ENCODE measurements at regions not wholly inside any gene's neighbourhood (a gene's known extent, or its start where the extent isn't known, plus 50 kb on each side); places are given as distances from the start of the nearest gene placed in this dataset.

- H3K4me3 ChIP-seq (ENCODE audit: low read length) = no peak overlapping the region
- no peaks in the 10 kb centered on the region for H3K27me3 Mint-ChIP-seq
- no peaks in the 10 kb centered on the region for H3K4me1 ChIP-seq (ENCODE audit: control insufficient read depth in 2 of 2, insufficient read depth in 2 of 2, low read length in 2 of 2)
- ChIA-PET POLR2A (interaction anchor here (1.2 kb wide), 1 partner anchor 8 kb away, joined by 3 read pairs; no protein-coding TSS in a partner anchor), CTCF (no interaction called here)
- intact Hi-C loops (cut with micrococcal nuclease) = no loop called here
- H3K4me3 Mint-ChIP-seq = no peak overlapping the region
- H3K27me3 ChIP-seq (ENCODE audit: control insufficient read depth in 2 of 2, insufficient read depth in 2 of 2, low read length in 2 of 2) = no peaks in the 10 kb centered on the region
- H3K36me3 ChIP-seq (ENCODE audit: control insufficient read depth in 2 of 3, insufficient read depth in 3 of 3, low read length in 3 of 3) = peaks cover 0 to 4% (median 0%) of the 10 kb centered on the region in 3 experiments
- no peak overlapping the region for H3K27ac ChIP-seq (ENCODE audit: low read depth, low read length)
- H3K9me3 Mint-ChIP-seq = peaks cover 4 to 26% (median 8%) of the 10 kb centered on the region in 11 donors
- H3K9me3 ChIP-seq (ENCODE audit: control insufficient read depth in 2 of 3, low read length in 3 of 3) = no peaks in the 10 kb centered on the region
- H3K4me1 Mint-ChIP-seq = peaks cover 3 to 47% (median 30%) of the 10 kb centered on the region in 7 donors
- H3K36me3 Mint-ChIP-seq = peaks cover 20 to 62% (median 37%) of the 10 kb centered on the region in 5 donors
- H3K27ac Mint-ChIP-seq = no peak overlapping the region
- ATAC-seq (no peak), DNase-seq (no peak)
These were observed 182.7 kb upstream of the ARG1 start for GRCh38 chr6:131390322-131390721.

- no peaks in the 10 kb centered on the region for H3K27me3 Mint-ChIP-seq
- H3K4me3 Mint-ChIP-seq = no peak overlapping the region
- DNase-seq = no peak
- peaks cover 0 to 26% (median 9%) of the 10 kb centered on the region in 11 donors for H3K9me3 Mint-ChIP-seq
- POLR2A ChIA-PET = no interaction called here
- peaks cover 3 to 43% (median 30%) of the 10 kb centered on the region in 7 donors for H3K4me1 Mint-ChIP-seq
- intact Hi-C loops (cut with micrococcal nuclease) = no loop called here
- H3K27me3 ChIP-seq (ENCODE audit: control insufficient read depth in 2 of 2, insufficient read depth in 2 of 2, low read length in 2 of 2) = no peaks in the 10 kb centered on the region
- no peaks in the 10 kb centered on the region for H3K9me3 ChIP-seq (ENCODE audit: control insufficient read depth in 2 of 3, low read length in 3 of 3)
- H3K36me3 ChIP-seq (ENCODE audit: control insufficient read depth in 2 of 3, insufficient read depth in 3 of 3, low read length in 3 of 3) = peaks cover 0 to 4% (median 0%) of the 10 kb centered on the region in 3 experiments
- ATAC-seq = no peak
- peak overlapping the region in 1 of 9 donors; percentile 7 for H3K27ac Mint-ChIP-seq
- H3K4me1 ChIP-seq (ENCODE audit: control insufficient read depth in 2 of 2, insufficient read depth in 2 of 2, low read length in 2 of 2) = no peaks in the 10 kb centered on the region
- H3K4me3 ChIP-seq (ENCODE audit: low read length) = no peak overlapping the region
- CTCF ChIA-PET = no interaction called here
- H3K36me3 Mint-ChIP-seq = peaks cover 17 to 63% (median 35%) of the 10 kb centered on the region in 5 donors
- no peak overlapping the region for H3K27ac ChIP-seq (ENCODE audit: low read depth, low read length)
These were observed 181.9 kb upstream of the ARG1 start for GRCh38 chr6:131391116-131391515.

- Mint-ChIP-seq H3K4me1 (peaks cover 3 to 43% (median 28%) of the 10 kb centered on the region in 7 donors), H3K4me3 (no peak overlapping the region), H3K27ac (peak overlapping the region in 2 of 9 donors; percentile 29 to 34), H3K9me3 (peaks cover 0 to 26% (median 9%) of the 10 kb centered on the region in 11 donors), H3K36me3 (peaks cover 16 to 52% (median 31%) of the 10 kb centered on the region in 5 donors), H3K27me3 (no peaks in the 10 kb centered on the region)
- H3K36me3 ChIP-seq (ENCODE audit: control insufficient read depth in 2 of 3, insufficient read depth in 3 of 3, low read length in 3 of 3) = no peaks in the 10 kb centered on the region
- no peaks in the 10 kb centered on the region for H3K9me3 ChIP-seq (ENCODE audit: control insufficient read depth in 2 of 3, low read length in 3 of 3)
- no peaks in the 10 kb centered on the region for H3K4me1 ChIP-seq (ENCODE audit: control insufficient read depth in 2 of 2, insufficient read depth in 2 of 2, low read length in 2 of 2)
- ATAC-seq (no peak), DNase-seq (no peak)
- ChIA-PET CTCF (no interaction called here), POLR2A (no interaction called here)
- no peaks in the 10 kb centered on the region for H3K27me3 ChIP-seq (ENCODE audit: control insufficient read depth in 2 of 2, insufficient read depth in 2 of 2, low read length in 2 of 2)
- no peak overlapping the region for H3K4me3 ChIP-seq (ENCODE audit: low read length)
- intact Hi-C loops (cut with micrococcal nuclease) = no loop called here
- H3K27ac ChIP-seq (ENCODE audit: low read depth, low read length) = no peak overlapping the region
These were observed 179.6 kb upstream of the ARG1 start for GRCh38 chr6:131393433-131393832.

- Histone ChIP-seq H3K27ac (ENCODE audit: low read depth, low read length) (no peak overlapping the region), H3K4me1 (ENCODE audit: control insufficient read depth in 2 of 2, insufficient read depth in 2 of 2, low read length in 2 of 2) (no peaks in the 10 kb centered on the region), H3K27me3 (ENCODE audit: control insufficient read depth in 2 of 2, insufficient read depth in 2 of 2, low read length in 2 of 2) (no peaks in the 10 kb centered on the region), H3K36me3 (ENCODE audit: control insufficient read depth in 2 of 3, insufficient read depth in 3 of 3, low read length in 3 of 3) (no peaks in the 10 kb centered on the region), H3K9me3 (ENCODE audit: control insufficient read depth in 2 of 3, low read length in 3 of 3) (no peaks in the 10 kb centered on the region), H3K4me3 (ENCODE audit: low read length) (no peak overlapping the region)
- H3K36me3 Mint-ChIP-seq = peaks cover 12 to 52% (median 35%) of the 10 kb centered on the region in 5 donors
- H3K27me3 Mint-ChIP-seq = no peaks in the 10 kb centered on the region
- POLR2A ChIA-PET = interaction anchor here (0.5 kb wide), 1 partner anchor 60 kb away, joined by 5 read pairs; no protein-coding TSS in a partner anchor
- no peak for ATAC-seq
- no peak for DNase-seq
- H3K4me1 Mint-ChIP-seq = peaks cover 3 to 36% (median 20%) of the 10 kb centered on the region in 7 donors
- intact Hi-C loops (cut with micrococcal nuclease) = no loop called here
- H3K27ac Mint-ChIP-seq = no peak overlapping the region
- CTCF ChIA-PET = interaction anchor here (0.6 kb wide), 1 partner anchor 15 kb away, joined by 3 read pairs; no protein-coding TSS in a partner anchor
- peaks cover 0 to 26% (median 9%) of the 10 kb centered on the region in 11 donors for H3K9me3 Mint-ChIP-seq
- no peak overlapping the region for H3K4me3 Mint-ChIP-seq
These were observed 178.1 kb upstream of the ARG1 start for GRCh38 chr6:131394768-131395432.

GRCh38 chr6:131398176-131398575, 174.8 kb upstream of the ARG1 start:
- no peak overlapping the region for H3K4me3 ChIP-seq (ENCODE audit: low read length)
- Mint-ChIP-seq H3K9me3 (peaks cover 2 to 41% (median 11%) of the 10 kb centered on the region in 11 donors), H3K36me3 (peaks cover 19 to 57% (median 43%) of the 10 kb centered on the region in 5 donors), H3K27ac (no peak overlapping the region), H3K4me3 (no peak overlapping the region), H3K27me3 (no peaks in the 10 kb centered on the region), H3K4me1 (peaks cover 0 to 29% (median 8%) of the 10 kb centered on the region in 7 donors)
- ATAC-seq (no peak), DNase-seq (no peak)
- H3K4me1 ChIP-seq (ENCODE audit: control insufficient read depth in 2 of 2, insufficient read depth in 2 of 2, low read length in 2 of 2) = no peaks in the 10 kb centered on the region
- H3K9me3 ChIP-seq (ENCODE audit: control insufficient read depth in 2 of 3, low read length in 3 of 3) = no peaks in the 10 kb centered on the region
- POLR2A ChIA-PET = interaction anchor here (0.6 to 0.9 kb wide), 3 partner anchors 9 to 127 kb away, joined by 3 to 5 read pairs (median 3); no protein-coding TSS in a partner anchor
- intact Hi-C loops (cut with micrococcal nuclease) = no loop called here
- H3K36me3 ChIP-seq (ENCODE audit: control insufficient read depth in 2 of 3, insufficient read depth in 3 of 3, low read length in 3 of 3) = no peaks in the 10 kb centered on the region
- H3K27ac ChIP-seq (ENCODE audit: low read depth, low read length) = no peak overlapping the region
- H3K27me3 ChIP-seq (ENCODE audit: control insufficient read depth in 2 of 2, insufficient read depth in 2 of 2, low read length in 2 of 2) = no peaks in the 10 kb centered on the region
- CTCF ChIA-PET = interaction anchor here (1.6 kb wide), 1 partner anchor 9 kb away, joined by 3 read pairs; no protein-coding TSS in a partner anchor

- Mint-ChIP-seq H3K36me3 (peaks cover 19 to 56% (median 38%) of the 10 kb centered on the region in 5 donors), H3K9me3 (peaks cover 0 to 41% (median 8%) of the 10 kb centered on the region in 11 donors), H3K27me3 (no peaks in the 10 kb centered on the region), H3K4me3 (no peak overlapping the region), H3K4me1 (peaks cover 0 to 25% (median 0%) of the 10 kb centered on the region in 7 donors), H3K27ac (peak overlapping the region in 3 of 9 donors; percentile 15 to 50 (median 34))
- ATAC-seq (no peak), DNase-seq (no peak)
- Histone ChIP-seq H3K4me3 (ENCODE audit: low read length) (no peak overlapping the region), H3K27me3 (ENCODE audit: control insufficient read depth in 2 of 2, insufficient read depth in 2 of 2, low read length in 2 of 2) (no peaks in the 10 kb centered on the region), H3K27ac (ENCODE audit: low read depth, low read length) (no peak overlapping the region), H3K4me1 (ENCODE audit: control insufficient read depth in 2 of 2, insufficient read depth in 2 of 2, low read length in 2 of 2) (no peaks in the 10 kb centered on the region), H3K36me3 (ENCODE audit: control insufficient read depth in 2 of 3, insufficient read depth in 3 of 3, low read length in 3 of 3) (no peaks in the 10 kb centered on the region), H3K9me3 (ENCODE audit: control insufficient read depth in 2 of 3, low read length in 3 of 3) (no peaks in the 10 kb centered on the region)
- intact Hi-C loops (cut with micrococcal nuclease) = no loop called here
- ChIA-PET POLR2A (no interaction called here), CTCF (no interaction called here)
These were observed 173.6 kb upstream of the ARG1 start for GRCh38 chr6:131399433-131399832.
